HepG2 (cell line): ENCODE measurements at regions not wholly inside any gene's neighbourhood (a gene's known extent, or its start where the extent isn't known, plus 50 kb on each side); places are given as distances from the start of the nearest gene placed in this dataset.

ENCODE experiments used
- ATF7-NPFF ChIP-seq: sonication (generic); formaldehyde crosslinking; IDR thresholded peaks from 2 replicates; pipeline ENCODE4 v1.8.1; 2023; ENCODE audit warnings: mild to moderate bottlenecking, low read depth, missing genetic modification reagents, moderate library complexity
- CTCF ChIP-seq: sonication (generic); formaldehyde crosslinking; IDR thresholded peaks from 2 replicates; pipeline ENCODE4 v1.5.0; 2020; ENCODE audit warnings: mild to moderate bottlenecking, missing genetic modification reagents, moderate library complexity
- ESRRA ChIP-seq: sonication (generic); formaldehyde crosslinking; IDR thresholded peaks from 2 replicates; pipeline ENCODE4 v1.5.1; 2020; ENCODE audit warnings: mild to moderate bottlenecking, low read depth, missing genetic modification reagents
- GABPA ChIP-seq, 2 experiments: IDR thresholded peaks; 2 replicates each; pipeline ENCODE4 v1.6.1; 2011 to 2016; ENCODE audit warnings: low read depth in 2 of 2, low read length in 1 of 2, missing biosample characterization in 1 of 2, missing genetic modification characterization in 1 of 2
- IKZF1 ChIP-seq: fragments of 450-650 bp; IDR thresholded peaks from 2 replicates; pipeline ENCODE4 v1.7.1; 2016
- JUNB ChIP-seq: sonication (generic); formaldehyde crosslinking; IDR thresholded peaks from 2 replicates; pipeline ENCODE4 v1.8.0; 2022; ENCODE audit warnings: missing genetic modification reagents, mild to moderate bottlenecking, borderline replicate concordance
- MLLT10 ChIP-seq: sonication (generic); formaldehyde crosslinking; IDR thresholded peaks from 2 replicates; pipeline ENCODE4 v1.4.0; 2020; ENCODE audit warnings: missing genetic modification reagents
- NFATC3 ChIP-seq: sonication (generic); formaldehyde crosslinking; IDR thresholded peaks from 2 replicates; pipeline ENCODE4 v1.5.1; 2020; ENCODE audit warnings: mild to moderate bottlenecking, missing genetic modification reagents
- PAWR ChIP-seq: sonication (generic); formaldehyde crosslinking; IDR thresholded peaks from 2 replicates; pipeline ENCODE4 v1.4.0; 2020; ENCODE audit warnings: missing genetic modification reagents, mild to moderate bottlenecking, borderline replicate concordance
- PITX1 ChIP-seq: sonication (generic); formaldehyde crosslinking; IDR thresholded peaks from 2 replicates; pipeline ENCODE4 v1.5.1; 2020; ENCODE audit warnings: mild to moderate bottlenecking, missing genetic modification reagents
- PPARG ChIP-seq: conservative IDR thresholded peaks from 2 replicates; pipeline ENCODE4 v1.6.1; 2016; ENCODE audit warnings: missing biosample characterization, missing genetic modification reagents
- SKI ChIP-seq: fragments of 450-650 bp; IDR thresholded peaks from one replicate; pipeline ENCODE4 v1.6.1; 2018; ENCODE audit warnings: mild to moderate bottlenecking; ENCODE audit not compliant: partially characterized antibody
- SMAD1 ChIP-seq: sonication (generic); formaldehyde crosslinking; IDR thresholded peaks from 2 replicates; pipeline ENCODE4 v1.4.0; 2020; ENCODE audit warnings: missing genetic modification reagents, low read depth, mild to moderate bottlenecking, borderline replicate concordance
- SMC3 ChIP-seq: IDR thresholded peaks from 2 replicates; pipeline ENCODE4 v1.6.1; 2011; ENCODE audit warnings: low read length, improper control_type of control experiment
- STAG1 ChIP-seq: sonication (generic); formaldehyde crosslinking; IDR thresholded peaks from 2 replicates; pipeline ENCODE4 v1.4.0; 2020; ENCODE audit warnings: missing genetic modification reagents
- TBP ChIP-seq: sonication (generic); formaldehyde crosslinking; IDR thresholded peaks from 2 replicates; pipeline ENCODE4 v1.5.0; 2020; ENCODE audit warnings: missing genetic modification reagents
- XBP1 ChIP-seq: sonication (generic); formaldehyde crosslinking; IDR thresholded peaks from 2 replicates; pipeline ENCODE4 v1.5.0; 2020; ENCODE audit warnings: missing genetic modification reagents
- ZNF652 ChIP-seq: IDR thresholded peaks from 2 replicates; pipeline ENCODE4 v1.6.1; 2016; ENCODE audit warnings: low read depth, borderline replicate concordance
- ZNF691 ChIP-seq: sonication (generic); formaldehyde crosslinking; IDR thresholded peaks from 2 replicates; pipeline ENCODE4 v1.4.0; 2020; ENCODE audit warnings: missing genetic modification reagents, low read depth, mild to moderate bottlenecking, borderline replicate concordance
- ZNF709 ChIP-seq: sonication (generic); formaldehyde crosslinking; IDR thresholded peaks from 2 replicates; pipeline ENCODE4 v1.5.0; 2020; ENCODE audit warnings: mild to moderate bottlenecking, missing genetic modification reagents
- ZNF780A ChIP-seq: sonication (generic); formaldehyde crosslinking; IDR thresholded peaks from 2 replicates; pipeline ENCODE4 v1.8.0; 2022; ENCODE audit warnings: mild to moderate bottlenecking, missing genetic modification reagents, moderate library complexity
- TF ChIP-seq, protein P1 (sequence below): sonication (generic); formaldehyde crosslinking; IDR thresholded peaks from 2 replicates; pipeline ENCODE4 v1.9.0; 2021; ENCODE audit warnings: mild to moderate bottlenecking, missing genetic modification reagents

DNA sequence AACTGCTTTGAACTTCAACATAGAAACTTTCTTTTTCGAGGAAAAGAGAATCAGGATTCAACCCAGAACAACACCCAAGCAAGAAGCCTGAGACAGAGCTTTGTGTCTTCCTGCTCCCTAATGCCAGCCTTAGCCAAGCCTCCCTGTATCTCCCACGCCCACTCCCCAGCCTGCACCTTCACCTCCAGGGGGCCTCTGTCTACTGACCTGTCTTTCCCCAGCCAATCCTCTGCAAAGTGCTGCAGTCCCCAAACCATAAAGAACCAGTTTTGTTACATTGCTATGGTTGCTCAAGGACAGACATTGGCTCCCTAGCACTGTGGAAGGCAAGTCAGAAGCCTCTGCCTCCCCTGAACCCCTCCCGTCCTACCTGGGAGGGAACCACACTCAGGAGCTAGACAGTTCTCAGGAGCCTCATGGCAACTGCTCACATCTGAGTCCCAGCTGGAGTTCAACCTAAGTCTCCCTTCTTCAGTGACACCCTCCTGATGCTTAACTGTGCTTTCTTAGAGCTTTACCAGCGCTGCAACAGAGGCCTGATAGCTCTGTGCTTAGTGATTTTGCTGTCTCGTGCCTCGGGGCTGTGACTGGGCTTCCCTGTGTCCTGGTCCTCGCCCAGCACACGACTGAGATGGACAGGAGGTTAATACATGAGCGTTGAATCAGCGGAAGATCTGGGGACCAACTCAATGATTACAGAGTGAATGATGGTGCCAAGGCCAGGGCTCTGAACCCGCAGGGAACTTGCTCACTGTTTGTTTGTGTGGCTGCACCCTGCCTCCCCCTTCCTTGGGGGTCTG lies 101.5 kb upstream of the DUSP22 start (continued):
- TF ChIP-seq ZNF691 = no peak
- no peak for TF ChIP-seq PITX1 (CRISPR knock-in tag)
- no peak for TF ChIP-seq PAWR (CRISPR knock-in tag)
- TF ChIP-seq, protein P1, sequence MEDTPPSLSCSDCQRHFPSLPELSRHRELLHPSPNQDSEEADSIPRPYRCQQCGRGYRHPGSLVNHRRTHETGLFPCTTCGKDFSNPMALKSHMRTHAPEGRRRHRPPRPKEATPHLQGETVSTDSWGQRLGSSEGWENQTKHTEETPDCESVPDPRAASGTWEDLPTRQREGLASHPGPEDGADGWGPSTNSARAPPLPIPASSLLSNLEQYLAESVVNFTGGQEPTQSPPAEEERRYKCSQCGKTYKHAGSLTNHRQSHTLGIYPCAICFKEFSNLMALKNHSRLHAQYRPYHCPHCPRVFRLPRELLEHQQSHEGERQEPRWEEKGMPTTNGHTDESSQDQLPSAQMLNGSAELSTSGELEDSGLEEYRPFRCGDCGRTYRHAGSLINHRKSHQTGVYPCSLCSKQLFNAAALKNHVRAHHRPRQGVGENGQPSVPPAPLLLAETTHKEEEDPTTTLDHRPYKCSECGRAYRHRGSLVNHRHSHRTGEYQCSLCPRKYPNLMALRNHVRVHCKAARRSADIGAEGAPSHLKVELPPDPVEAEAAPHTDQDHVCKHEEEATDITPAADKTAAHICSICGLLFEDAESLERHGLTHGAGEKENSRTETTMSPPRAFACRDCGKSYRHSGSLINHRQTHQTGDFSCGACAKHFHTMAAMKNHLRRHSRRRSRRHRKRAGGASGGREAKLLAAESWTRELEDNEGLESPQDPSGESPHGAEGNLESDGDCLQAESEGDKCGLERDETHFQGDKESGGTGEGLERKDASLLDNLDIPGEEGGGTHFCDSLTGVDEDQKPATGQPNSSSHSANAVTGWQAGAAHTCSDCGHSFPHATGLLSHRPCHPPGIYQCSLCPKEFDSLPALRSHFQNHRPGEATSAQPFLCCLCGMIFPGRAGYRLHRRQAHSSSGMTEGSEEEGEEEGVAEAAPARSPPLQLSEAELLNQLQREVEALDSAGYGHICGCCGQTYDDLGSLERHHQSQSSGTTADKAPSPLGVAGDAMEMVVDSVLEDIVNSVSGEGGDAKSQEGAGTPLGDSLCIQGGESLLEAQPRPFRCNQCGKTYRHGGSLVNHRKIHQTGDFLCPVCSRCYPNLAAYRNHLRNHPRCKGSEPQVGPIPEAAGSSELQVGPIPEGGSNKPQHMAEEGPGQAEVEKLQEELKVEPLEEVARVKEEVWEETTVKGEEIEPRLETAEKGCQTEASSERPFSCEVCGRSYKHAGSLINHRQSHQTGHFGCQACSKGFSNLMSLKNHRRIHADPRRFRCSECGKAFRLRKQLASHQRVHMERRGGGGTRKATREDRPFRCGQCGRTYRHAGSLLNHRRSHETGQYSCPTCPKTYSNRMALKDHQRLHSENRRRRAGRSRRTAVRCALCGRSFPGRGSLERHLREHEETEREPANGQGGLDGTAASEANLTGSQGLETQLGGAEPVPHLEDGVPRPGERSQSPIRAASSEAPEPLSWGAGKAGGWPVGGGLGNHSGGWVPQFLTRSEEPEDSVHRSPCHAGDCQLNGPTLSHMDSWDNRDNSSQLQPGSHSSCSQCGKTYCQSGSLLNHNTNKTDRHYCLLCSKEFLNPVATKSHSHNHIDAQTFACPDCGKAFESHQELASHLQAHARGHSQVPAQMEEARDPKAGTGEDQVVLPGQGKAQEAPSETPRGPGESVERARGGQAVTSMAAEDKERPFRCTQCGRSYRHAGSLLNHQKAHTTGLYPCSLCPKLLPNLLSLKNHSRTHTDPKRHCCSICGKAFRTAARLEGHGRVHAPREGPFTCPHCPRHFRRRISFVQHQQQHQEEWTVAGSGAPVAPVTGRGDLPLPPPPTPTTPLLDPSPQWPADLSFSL (CRISPR knock-in tag) = no peak
- TF ChIP-seq ESRRA = no peak
- no peak for TF ChIP-seq JUNB (CRISPR knock-in tag)
- no peak for TF ChIP-seq MLLT10
- TF ChIP-seq XBP1 (CRISPR knock-in tag) = no peak
- no peak for TF ChIP-seq ATF7-NPFF (CRISPR knock-in tag)
- TF ChIP-seq SMC3 = 0 out of 2 replicates have a peak, but pooled peaks have one; percentile 4
- no peak for TF ChIP-seq NFATC3 (CRISPR knock-in tag)
- TF ChIP-seq TBP = no peak
- no peak for TF ChIP-seq SKI
- TF ChIP-seq SMAD1 (CRISPR knock-in tag) = peak; percentile 44; the same call in 1 of the 2 replicates
- TF ChIP-seq STAG1 (CRISPR knock-in tag) = peak; percentile 43
- TF ChIP-seq IKZF1 = no peak
- no peak for TF ChIP-seq ZNF652 (CRISPR knock-in tag)
- TF ChIP-seq ZNF780A (CRISPR knock-in tag) = no peak
- TF ChIP-seq PPARG = no peak
- TF ChIP-seq ZNF709 (CRISPR knock-in tag) = no peak
- TF ChIP-seq GABPA (IDR thresholded peaks at IDR 0.05; ENCODE audit: low read depth, low read length) = no peak
- TF ChIP-seq GABPA (CRISPR knock-in tag; IDR thresholded peaks at IDR 0.05; ENCODE audit: low read depth) = no peak
- TF ChIP-seq CTCF (CRISPR knock-in tag) = peak; percentile 67
